Suprapubic skin (tissue), 4 donors: ENCODE measurements at regions not wholly inside any gene's neighbourhood (a gene's known extent, or its start where the extent isn't known, plus 50 kb on each side); places are given as distances from the start of the nearest gene placed in this dataset.

ENCODE experiments used
- DNase-seq, 2 donors: peaks; one replicate each; pipeline ENCODE4 v3.0.0-alpha.2; 2019; ENCODE audit warnings: low spot score in 2 of 2
- H3K27ac ChIP-seq: fragments of 200-600 bp; sonication (generic); one replicate; pipeline ENCODE4 v1.5.1; 2019
- H3K27me3 ChIP-seq: fragments of 200-600 bp; sonication (generic); one replicate; pipeline ENCODE4 v1.5.1; 2019
- H3K36me3 ChIP-seq: fragments of 200-600 bp; sonication (generic); one replicate; pipeline ENCODE4 v1.5.1; 2019
- H3K4me1 ChIP-seq: fragments of 200-600 bp; sonication (generic); one replicate; pipeline ENCODE4 v1.5.1; 2019
- H3K4me3 ChIP-seq: fragments of 200-600 bp; sonication (generic); one replicate; pipeline ENCODE4 v1.5.1; 2019; ENCODE audit warnings: mild to moderate bottlenecking
- H3K9me3 ChIP-seq: fragments of 200-600 bp; sonication (generic); one replicate; pipeline ENCODE4 v1.5.1; 2019
- CTCF ChIP-seq, 2 donors: fragments of 200-600 bp in 1 of 2; fragments of 450-650 bp in 1 of 2; sonication (generic) in 1 of 2; IDR thresholded peaks; one replicate each; pipeline ENCODE4 v1.5.1; 2016 to 2019; ENCODE audit warnings: antibody characterized with exemption in 2 of 2, mild to moderate bottlenecking in 1 of 2, moderate library complexity in 1 of 2
- EP300 ChIP-seq: sonication (generic); formaldehyde crosslinking; IDR thresholded peaks from one replicate; pipeline ENCODE4 v1.6.1; 2017; ENCODE audit warnings: antibody characterized with exemption
- POLR2A ChIP-seq, 2 donors: fragments of 450-650 bp; IDR thresholded peaks; one replicate each; pipeline ENCODE4 v1.6.1; 2017; ENCODE audit warnings: antibody characterized with exemption in 2 of 2, mild to moderate bottlenecking in 2 of 2, moderate library complexity in 2 of 2
- POLR2AphosphoS5 ChIP-seq, 3 donors: sonication (generic); formaldehyde crosslinking; IDR thresholded peaks; one replicate each; pipeline ENCODE4 v1.6.1; 2017; ENCODE audit warnings: antibody characterized with exemption in 3 of 3
- WGBS: methylation state at CpG from one replicate; pipeline ENCODE4 v1.1.5; 2018; 5-methylcytosine and 5-hydroxymethylcytosine counted together

- no peak overlapping the region for H3K27ac ChIP-seq
- DNase-seq: no peak
- no peak overlapping the region for H3K4me3 ChIP-seq
- no peak for TF ChIP-seq CTCF (IDR thresholded peaks at IDR 0.05)
- no peak for TF ChIP-seq POLR2A (IDR thresholded peaks at IDR 0.05)
- TF ChIP-seq EP300: no peak
- TF ChIP-seq POLR2AphosphoS5 (IDR thresholded peaks at IDR 0.05): no peak
- peaks cover 5% of the 10 kb centered on the region for H3K4me1 ChIP-seq
- no peaks in the 10 kb centered on the region for H3K27me3 ChIP-seq
- H3K9me3 ChIP-seq: no peaks in the 10 kb centered on the region
- no peaks in the 10 kb centered on the region for H3K36me3 ChIP-seq
- WGBS: 97% methylated on average over 4 of the region's 4 CpGs
Observed at GRCh38 chr10:63077800-63078199, 55.3 kb upstream of the NRBF2 start.

- Histone ChIP-seq H3K4me1 (peaks cover 8% of the 10 kb centered on the region), H3K4me3 (no peak overlapping the region), H3K36me3 (no peaks in the 10 kb centered on the region), H3K27ac (peak overlapping the region; percentile 11), H3K27me3 (peaks cover 5% of the 10 kb centered on the region), H3K9me3 (no peaks in the 10 kb centered on the region)
- no peak for DNase-seq
- TF ChIP-seq CTCF (IDR thresholded peaks at IDR 0.05) (no peak), EP300 (no peak), POLR2A (IDR thresholded peaks at IDR 0.05) (no peak), POLR2AphosphoS5 (IDR thresholded peaks at IDR 0.05) (no peak)
- WGBS: 38% methylated on average over 10 of the region's 11 CpGs
Observed at GRCh38 chr10:63072951-63073350, 60.2 kb upstream of the NRBF2 start.

- TF ChIP-seq EP300 (no peak), CTCF (IDR thresholded peaks at IDR 0.05) (no peak), POLR2A (IDR thresholded peaks at IDR 0.05) (no peak), POLR2AphosphoS5 (IDR thresholded peaks at IDR 0.05) (no peak)
- Histone ChIP-seq H3K4me1 (peaks cover 8% of the 10 kb centered on the region), H3K36me3 (no peaks in the 10 kb centered on the region), H3K9me3 (no peaks in the 10 kb centered on the region), H3K4me3 (no peak overlapping the region), H3K27me3 (peaks cover 12% of the 10 kb centered on the region), H3K27ac (peak overlapping the region; percentile 15)
- no peak for DNase-seq
- WGBS: 88% methylated on average over 10 of the region's 11 CpGs
Observed at GRCh38 chr10:63071145-63071544, 62.0 kb upstream of the NRBF2 start.

GRCh38 chr10:63069318-63069717 lies 63.8 kb upstream of the NRBF2 start:
- Histone ChIP-seq H3K36me3 (no peaks in the 10 kb centered on the region), H3K4me3 (no peak overlapping the region), H3K4me1 (peaks cover 8% of the 10 kb centered on the region), H3K9me3 (no peaks in the 10 kb centered on the region), H3K27ac (no peak overlapping the region), H3K27me3 (peaks cover 12% of the 10 kb centered on the region)
- no peak for DNase-seq
- 69% methylated on average over 1 of the region's 1 CpG for WGBS
- TF ChIP-seq POLR2AphosphoS5 (IDR thresholded peaks at IDR 0.05) (no peak), POLR2A (IDR thresholded peaks at IDR 0.05) (no peak), EP300 (no peak), CTCF (IDR thresholded peaks at IDR 0.05) (no peak)

- Histone ChIP-seq H3K27ac (no peak overlapping the region), H3K4me3 (no peak overlapping the region), H3K36me3 (no peaks in the 10 kb centered on the region), H3K27me3 (peaks cover 12% of the 10 kb centered on the region), H3K9me3 (no peaks in the 10 kb centered on the region), H3K4me1 (peaks cover 7% of the 10 kb centered on the region)
- TF ChIP-seq POLR2A (IDR thresholded peaks at IDR 0.05) (no peak), EP300 (no peak), POLR2AphosphoS5 (IDR thresholded peaks at IDR 0.05) (no peak), CTCF (IDR thresholded peaks at IDR 0.05) (no peak)
- WGBS: 74% methylated on average over 7 of the region's 7 CpGs
- no peak for DNase-seq
Observed at GRCh38 chr10:63068246-63068645, 64.9 kb upstream of the NRBF2 start.
